NCI-H1092 treated with DMSO at 0.1 percent for 48 hours (cell line): ENCODE measurements at regions not wholly inside any gene's neighbourhood (a gene's known extent, or its start where the extent isn't known, plus 50 kb on each side); places are given as distances from the start of the nearest gene placed in this dataset.

ENCODE experiments used
- DNase-seq: peaks from one replicate; lab custom pipeline; 2025; lab: John Stamatoyannopoulos, UW

DNA sequence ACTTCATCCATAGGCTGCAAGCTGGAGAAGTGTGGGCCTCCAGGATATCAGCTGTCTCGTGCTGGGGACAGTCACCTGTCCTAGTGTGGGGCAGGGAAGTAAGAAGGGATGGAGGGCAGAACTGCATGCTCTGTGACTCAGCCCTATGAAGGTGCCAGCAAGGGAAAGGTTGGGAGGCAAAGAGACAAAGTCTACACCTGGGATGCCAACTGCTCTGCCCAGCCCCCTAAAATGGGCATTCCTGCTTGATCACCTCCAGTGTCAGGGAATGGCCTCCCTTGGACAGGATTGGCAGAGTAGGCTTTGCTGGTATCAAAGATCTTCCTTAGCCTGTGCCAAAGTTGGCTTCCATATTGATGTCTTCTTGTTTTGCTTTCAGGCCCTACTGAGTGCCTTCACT, 335.0 kb downstream of the BCL11B start:
- DNase-seq: no peak

DNA sequence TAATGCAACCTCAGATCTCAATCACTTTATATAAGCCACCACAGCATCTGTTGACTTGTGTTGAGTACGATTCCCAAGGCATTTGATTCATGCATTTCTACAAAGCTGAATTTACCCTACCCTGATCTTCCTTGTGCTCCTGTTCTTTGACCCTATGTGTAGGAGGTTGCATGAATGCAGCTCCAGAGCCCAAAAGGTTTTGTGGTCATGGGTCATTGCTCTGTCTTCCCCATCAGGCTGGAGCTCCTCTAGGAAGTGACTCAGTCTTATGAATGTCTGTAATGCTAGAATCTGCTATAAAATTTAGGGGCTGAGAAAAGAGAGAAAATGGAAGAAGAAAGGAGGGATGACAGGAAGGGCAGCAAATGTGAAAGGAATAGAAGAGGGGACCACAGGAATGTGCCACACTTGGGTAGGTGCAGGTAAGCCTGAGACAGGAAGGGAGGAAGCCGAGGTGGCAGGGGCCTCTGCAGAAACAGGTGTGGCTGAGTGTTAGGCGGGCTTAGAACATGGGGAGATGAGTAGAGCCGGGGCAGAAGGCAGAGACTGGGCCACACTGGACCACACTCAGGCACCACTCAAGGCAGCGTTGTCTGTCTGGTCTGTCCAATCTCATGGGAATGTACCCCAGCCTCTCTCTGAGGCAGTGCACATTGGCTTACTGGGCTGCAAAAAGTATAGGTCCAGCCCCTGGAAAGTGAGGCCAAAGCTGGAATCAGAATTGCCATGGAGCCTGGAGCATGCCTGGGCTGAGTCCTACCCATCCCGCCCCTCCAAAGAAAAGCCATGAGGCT, 334.1 kb downstream of the BCL11B start:
- no peak for DNase-seq

DNA sequence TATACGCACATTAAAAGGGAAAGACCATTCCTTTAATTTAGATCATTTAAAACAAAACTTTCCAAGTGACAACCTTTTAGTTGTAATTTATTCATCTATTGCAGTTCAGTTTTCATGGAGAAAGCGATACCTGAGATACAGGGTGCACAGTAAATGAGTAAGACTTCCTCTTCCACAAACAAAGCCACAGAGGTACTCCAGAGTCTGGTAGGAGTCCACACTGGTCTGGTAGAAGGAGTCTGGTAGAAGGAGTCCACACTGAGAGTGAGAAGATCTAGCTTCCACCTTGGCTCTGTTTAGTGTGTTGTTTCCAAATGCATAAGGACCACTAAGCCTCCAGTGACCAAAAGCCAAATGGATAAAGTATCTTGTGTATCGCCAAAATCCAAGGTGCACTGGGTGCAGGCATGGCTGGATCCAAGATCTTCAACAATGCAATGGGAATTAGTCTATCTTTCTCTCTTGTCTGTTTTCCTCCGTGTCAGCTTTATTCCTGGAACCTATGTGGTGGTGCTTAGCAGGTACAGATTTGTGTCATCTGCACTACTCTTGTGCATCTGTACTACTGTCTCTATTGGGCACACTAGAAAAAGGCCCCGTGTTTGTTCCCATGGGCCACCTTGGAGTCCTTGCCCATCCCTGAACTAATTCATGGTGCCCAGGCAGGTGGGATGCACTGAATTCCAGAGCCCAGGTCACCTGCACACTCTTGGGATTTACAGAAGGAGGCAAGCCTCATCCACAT, 331.1 kb downstream of the BCL11B start:
- no peak for DNase-seq

DNA sequence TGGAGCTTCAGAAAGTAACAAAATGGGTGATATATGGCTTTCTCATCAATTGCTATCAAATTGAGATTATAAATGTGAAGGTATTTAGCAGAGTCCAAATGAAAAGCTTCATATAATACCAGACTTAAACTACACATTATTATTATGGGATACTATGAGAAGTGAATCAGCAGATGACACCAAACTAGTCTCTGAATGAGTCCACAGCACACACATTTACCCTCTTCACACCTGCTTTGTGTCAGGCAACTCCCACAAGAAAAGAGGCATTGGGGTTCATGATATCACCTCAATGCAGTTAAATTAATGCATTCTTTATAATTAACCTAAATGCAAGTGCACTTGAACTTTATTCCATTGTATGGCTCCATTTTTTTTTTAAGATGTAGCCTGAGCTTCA, 330.5 kb downstream of the BCL11B start:
- no peak for DNase-seq

DNA sequence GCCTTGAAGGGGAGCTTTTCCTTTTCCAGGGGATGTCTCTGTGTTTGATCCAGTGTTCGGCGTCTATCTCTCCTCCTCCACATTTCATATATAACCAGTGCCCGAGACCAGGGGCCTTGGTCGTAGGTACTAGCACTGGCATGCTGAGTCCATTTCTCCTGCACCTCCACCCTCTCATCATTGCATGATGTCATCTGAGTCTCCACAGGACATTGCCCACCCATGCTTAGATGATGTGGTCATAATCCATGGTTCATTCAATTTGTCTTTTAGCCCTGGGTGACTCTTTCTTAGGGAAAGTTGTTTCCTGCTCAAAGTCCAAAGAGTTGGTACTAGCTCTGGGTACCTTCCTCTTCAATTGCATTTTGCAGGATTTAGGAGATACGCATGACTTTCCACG, 328.1 kb downstream of the BCL11B start:
- DNase-seq: no peak

DNA sequence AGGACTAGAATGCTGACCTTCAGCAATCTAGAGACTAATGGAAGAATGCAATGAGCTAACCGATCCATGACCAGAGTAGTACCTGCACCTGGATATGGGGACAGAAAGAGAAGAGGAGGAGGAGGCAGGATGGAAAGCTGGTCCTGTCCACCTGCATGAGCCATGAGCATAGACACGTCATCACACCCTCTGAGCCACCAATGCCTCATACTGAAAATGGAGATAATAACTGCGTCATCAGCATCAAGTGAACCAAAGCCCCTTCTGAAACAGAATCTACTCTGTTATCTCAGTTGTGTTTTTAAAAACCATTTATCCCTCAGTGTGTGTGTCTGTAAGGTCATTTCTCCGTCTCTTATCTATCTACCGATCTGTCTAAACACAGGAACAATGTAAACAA, 327.0 kb downstream of the BCL11B start:
- no peak for DNase-seq

DNA sequence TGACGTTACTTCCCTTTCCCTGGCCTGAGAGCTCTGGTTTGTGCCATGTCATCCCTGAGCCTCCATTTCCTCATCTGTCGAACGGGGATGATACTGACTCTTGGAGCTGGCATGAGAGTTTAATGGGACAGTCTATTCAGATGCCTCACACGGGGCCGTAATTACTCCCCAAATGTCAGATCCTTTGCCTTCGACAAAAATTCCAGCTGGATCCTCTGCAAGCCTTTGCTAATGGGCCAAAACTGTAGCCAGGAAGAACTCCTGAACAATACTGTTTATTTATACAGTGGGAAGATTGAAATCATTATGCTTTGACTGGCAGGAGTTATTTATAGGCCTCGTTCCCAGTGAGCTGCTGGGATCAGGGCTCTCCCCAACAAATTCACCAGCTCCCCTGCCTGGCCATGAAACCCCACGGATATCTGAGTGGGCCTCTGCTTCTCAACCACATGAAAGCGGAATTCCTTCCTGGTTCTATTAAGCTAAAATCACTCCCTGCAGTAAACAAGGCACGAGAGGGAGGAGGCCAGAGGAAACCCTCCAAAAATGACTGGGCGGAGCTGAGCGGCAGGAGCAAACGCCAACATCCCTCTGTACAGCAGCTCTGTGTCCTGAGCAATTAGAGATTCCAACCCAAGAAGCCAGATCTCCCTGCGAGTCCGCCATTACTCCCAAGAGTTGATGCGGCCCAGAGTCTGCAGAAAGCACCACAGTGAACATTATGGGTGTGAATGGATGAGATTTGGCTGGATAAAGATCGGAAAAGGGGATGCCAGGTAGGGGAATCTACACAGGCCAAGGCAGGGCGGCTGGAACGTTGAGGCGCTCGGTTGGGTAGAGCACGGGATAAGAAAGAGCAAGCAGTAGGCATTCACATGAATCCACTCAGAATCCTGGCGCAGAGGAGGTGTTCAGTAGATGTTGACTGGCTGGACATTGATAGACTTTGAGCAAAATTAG, 326.1 kb downstream of the BCL11B start:
- DNase-seq: no peak

DNA sequence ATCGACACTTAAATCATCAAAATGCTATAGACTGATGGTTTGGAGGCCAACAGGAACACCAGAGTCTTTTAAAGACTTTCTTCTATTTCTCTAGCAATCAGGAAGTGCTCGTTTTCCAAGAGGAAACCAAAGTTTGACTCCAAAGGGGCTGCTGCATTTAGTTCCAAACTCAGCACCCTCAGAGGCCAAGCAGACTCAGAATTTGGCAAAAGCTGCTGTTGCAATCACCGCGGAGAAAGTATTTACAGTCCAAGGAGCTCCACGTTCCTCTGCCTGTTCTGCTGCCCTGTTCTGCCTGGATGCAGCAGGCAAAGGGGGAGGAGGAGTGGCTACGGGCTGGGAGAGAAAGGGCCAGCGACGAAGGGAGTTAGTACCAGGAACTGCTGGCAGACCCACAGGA, 325.1 kb downstream of the BCL11B start:
- no peak for DNase-seq

DNA sequence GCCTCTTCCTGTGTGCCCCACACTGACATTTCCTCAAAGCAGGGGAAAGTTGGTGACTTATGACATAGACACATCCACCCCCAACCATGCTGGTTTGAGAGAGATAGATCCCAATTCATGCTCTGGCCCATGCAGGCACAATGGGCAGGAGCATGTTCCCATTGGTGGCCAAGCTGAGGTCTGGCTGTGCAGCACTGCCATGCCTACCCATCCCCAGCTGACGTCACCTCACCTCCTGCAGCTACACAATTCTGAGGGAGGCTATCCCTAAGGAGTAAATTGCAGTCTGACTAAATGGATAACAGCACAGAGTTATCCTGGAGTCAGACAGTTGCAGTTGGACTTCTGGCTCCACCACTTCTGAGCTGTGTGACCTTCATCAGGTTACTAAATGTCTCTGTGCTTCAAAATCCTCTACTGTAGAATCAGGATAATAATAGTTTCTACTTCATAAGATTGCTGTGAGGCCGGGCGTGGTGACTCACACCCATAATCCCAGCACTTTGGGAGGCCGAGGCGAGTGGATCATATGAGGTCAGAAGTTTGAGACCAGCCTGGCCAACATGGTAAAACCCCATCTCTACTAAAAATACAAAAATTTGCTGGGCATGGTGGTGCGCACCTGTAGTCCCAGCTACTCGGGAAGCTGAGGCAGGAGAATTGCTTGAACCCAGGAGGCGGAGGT, 323.9 kb downstream of the BCL11B start:
- DNase-seq: no peak

DNA sequence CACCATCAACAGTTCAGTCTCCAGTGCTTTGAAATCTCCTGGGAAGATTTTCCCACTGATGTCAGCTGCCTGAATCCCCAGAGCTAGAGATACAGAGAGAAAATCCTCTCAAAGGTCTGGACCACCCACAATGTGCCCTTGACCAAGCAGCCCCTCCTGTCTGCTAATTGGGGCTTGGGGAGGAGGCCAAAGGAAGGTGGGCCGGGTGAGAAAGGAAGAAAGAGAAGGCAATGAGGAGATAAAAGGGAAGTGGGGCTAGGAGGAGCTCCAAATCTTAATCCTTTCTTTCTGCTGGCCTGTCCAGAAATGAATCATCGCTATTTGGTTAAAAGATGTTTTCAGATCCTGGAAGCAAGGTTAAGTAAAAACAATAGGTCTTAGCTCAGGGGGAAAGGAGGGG, 322.9 kb downstream of the BCL11B start:
- no peak for DNase-seq

DNA sequence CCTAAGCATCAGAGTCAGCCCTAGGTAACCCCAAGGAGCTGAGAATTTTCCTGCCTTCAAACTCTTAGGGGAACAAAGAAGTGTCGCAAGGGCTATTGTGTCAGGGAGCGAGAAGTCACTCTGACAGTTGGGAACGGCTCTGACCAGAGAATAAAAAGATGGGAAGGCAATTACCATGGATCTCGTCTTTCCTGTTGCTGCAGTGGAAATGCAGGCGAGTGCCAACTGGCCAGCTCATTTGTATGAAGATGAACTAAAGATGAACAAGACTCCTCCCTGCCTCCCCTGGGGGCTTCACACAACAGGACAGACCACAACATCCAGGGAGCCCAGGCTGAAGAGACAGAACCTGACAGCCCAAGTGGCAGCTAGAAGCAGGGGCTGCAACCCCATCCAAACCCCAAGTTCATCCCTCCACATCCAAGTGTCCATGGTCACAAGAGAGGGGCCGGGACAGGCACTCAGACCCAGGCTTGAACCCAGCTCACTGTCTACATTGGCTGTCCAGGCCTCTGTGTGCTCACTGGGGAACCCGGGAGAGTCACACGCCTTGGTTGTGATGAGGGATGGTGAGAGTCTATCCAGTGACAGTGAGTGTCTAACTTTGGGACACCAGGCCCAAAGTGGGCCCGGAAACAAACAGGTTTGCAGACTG, 322.4 kb downstream of the BCL11B start:
- DNase-seq: no peak

DNA sequence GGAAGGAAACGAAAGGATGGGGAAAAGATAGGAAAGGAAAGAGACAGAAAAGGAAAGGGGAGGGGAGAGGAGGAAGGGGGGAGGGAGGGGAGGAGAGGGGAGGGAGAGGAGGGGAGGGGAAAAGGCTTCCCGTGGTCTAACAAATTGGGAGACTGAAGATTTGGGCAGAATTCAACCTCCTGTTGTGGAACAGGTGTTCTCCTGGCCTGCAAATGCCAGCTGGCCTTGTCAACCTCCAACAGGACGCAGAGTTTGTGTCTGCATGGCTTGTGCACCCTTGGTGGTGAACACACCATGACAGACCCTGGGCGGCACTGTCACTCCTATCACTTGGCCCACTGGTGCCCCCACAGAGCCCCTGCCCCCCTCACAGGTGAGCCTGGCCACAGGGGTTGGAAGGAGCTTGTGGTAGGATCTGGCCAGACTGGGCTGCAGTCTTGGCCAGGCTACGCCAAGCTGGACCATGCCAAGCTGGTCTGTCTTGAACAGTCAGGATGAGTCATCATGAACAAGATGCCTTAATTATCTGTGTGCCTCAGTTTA, 321.6 kb downstream of the BCL11B start:
- DNase-seq: no peak

DNA sequence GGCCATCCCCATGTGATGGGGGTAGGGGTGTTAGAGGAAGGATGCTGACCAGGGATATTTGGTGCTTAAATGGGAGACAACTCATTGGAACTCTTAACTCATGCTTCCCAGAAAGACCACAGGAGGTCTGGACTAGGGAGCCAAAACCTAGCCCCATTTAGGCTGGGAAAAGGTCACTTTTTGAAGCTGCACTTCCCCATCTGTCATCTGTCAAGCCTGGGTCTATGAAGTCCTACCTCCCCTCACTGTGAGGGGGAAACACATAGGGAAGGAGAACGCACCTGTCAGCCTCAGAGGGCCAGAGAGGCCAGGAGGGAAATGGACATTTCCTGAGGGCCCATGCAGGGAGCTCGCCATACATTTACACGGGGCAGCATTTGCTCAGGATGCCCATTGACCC, 321.0 kb downstream of the BCL11B start:
- no peak for DNase-seq

DNA sequence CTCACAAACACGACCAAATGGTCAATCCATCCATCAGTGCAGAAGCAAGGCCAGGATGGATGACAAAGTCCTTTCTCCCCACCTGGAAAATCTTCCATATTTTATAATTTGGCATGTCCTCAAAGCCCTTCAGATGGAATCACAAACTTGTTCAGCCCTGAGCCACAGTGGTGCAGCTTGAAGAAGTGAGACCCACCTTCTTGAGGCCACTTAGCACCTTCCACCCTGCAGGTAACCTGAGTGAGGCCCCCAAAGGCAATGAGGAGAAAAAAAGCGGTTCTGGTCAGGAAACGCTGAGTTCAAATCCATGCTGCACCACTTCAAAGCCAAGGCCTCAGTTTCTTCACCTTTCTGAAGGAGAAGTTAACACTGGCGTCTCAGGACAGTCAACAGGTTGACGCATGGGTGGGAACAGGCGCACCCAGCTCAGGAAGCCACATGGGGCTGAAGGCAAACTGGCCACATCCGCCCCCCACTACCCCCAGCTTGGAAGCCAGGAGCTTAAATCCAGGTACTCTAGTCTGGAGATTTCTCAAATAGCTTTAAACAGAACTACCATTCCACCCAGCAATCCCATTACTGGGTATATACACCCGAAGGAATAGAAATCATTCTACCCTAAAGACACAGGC, 320.4 kb downstream of the BCL11B start:
- DNase-seq: no peak

DNA sequence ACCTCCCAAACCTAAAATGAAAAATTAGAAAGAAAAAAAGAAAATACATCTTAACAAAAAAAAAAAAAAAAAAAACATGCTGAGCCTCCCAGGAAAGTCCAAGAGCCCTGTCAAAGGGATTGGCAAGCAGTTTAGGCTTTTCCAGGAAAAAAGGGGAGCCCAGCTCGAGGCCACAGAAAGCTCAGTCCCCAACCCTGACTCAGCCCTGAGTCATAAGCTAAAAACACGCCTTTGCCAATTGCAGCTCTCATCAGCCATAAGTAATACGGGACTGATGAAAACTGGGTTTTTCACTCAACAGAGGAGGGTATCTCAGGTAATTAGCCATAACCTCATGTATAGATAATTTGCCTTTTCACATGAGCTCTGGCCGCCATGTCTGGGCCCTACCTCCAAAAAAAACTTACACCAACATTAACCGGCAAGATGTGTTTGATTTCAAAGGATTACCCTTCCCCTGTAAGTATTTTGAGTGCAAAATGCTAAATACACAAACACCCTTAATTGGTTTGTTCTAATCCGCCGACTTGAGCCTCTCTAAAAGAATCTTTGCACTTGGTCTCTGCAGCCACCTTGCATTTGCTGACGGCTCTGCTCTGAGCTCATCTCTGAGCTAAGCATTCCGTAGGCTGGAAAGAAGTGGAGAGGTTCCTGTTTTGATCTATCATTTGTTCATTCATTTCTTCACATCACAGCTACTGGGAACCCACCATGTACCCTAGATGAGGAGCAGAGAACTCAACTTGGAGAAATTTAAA, 319.2 kb downstream of the BCL11B start:
- no peak for DNase-seq

DNA sequence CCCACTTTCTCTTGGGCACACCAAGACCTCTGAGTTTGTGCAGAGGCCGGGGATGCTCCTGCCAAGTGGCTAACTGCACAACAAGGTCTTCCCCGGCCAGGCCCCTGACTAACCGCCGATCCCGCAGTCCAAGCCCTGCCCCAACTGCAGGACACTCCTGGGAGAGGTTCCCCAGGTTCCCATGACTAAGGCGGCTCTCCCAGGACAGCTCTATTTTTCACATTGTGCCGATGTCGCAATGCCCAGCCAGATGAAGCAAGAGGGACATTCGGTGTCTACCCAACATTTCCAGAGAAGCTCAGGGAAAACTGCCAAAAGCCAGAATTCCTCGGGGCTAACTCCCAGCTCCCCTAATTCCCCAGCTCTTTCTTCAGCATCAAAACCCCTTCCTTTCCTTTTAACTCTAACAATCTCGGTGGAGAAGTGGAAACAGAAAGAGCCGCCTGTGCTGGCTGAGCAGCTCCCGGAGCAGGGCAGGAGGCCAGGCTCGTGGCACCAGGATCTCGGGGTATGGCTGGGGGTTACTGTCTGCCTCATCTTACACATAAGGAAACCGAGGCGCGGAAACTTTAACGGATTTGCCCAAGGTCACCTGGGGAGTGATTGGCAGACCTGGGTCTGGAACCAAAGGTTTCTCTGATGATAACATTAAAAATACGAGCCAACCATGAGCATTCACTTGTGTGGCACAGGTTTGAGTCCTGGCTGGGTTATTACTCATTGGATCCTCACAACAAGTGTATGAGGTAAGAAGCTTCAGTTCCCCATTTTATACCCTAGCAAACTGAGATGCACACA, 318.2 kb downstream of the BCL11B start:
- DNase-seq: no peak

DNA sequence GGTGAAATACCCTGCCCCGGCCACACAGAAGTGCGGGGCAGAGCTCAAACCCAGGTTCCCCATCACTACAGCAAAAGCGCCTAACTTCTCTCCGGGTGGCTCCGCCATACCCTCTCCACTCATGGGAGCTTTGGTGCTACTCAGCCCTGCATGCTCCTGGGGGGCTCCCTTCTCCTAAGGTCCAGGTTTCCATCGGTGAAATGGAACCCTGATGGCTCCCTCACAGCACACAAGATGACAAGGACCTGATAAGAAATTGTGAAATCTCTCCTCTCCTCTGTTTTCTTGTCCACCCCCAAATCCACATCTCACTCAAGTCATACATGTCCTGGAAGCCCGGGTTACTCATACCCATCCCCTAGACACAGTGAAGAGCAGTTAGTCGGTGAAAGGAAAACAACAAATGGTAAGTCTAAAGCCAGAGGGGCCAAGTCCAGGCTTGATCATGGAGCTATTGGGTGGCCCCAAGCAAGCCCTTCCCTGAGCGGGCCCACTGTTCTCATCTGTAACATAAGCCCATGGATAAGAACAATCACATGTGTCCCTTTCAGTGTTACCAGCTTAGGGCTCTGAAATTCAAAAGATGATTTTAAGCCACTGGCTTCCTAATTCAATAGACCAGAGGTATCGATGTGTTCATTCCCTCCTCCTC, 317.5 kb downstream of the BCL11B start:
- DNase-seq: no peak

DNA sequence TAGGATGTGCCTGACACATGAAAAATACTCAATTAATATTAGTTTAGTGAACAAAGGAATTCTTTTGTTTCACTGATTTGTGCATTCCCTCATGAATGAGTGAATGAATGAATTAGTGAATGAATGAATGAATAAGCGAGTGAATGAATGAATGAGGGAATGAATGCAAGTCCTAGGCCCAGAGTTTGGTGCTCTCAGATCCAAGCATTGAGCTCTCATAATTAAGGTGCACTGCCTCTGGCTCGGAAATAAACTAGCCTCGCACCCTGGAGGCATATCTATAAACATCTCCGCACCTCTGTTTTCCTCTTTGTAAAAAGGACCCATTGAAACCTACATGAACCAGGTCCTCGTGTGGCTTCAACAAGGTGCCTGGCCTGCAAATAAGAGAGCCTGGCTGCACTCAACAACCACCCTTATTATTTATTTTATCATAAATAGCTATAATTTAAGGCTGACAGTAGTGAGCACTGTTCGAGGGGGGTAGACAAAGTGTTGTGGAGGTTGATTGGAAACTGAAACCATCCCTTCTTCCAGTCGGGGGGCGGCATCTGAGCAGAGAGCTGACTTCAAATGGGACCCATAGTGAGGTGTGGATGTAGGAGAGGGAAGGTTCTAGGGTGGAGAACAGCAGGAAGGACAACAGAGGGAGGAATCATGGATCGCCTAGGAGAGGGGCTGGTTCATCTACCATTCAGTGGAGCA, 316.8 kb downstream of the BCL11B start:
- no peak for DNase-seq
